MCF 10A (cell line): ENCODE measurements at regions not wholly inside any gene's neighbourhood (a gene's known extent, or its start where the extent isn't known, plus 50 kb on each side); places are given as distances from the start of the nearest gene placed in this dataset.

Source experiments
- BruUV-seq: library from RNA; stranded (reverse); fragments of 400-500 nt; replicated peaks from 2 replicates; lab custom pipeline; 2021; lab: Mats Ljungman, UMichigan
- CTCF ChIA-PET: fragments of 300-600 bp; sonication (Branson Sonifier 250); formaldehyde crosslinking; extraction: SDS; loops from one replicate; lab custom pipeline; 2021; ENCODE audit warnings: antibody characterized with exemption, inconsistent platforms; lab: Yijun Ruan, JAX
- POLR2A ChIA-PET: fragments of 300-600, 350-650 bp; sonication (Branson Sonifier 250); formaldehyde crosslinking; extraction: SDS; loops from one replicate; lab custom pipeline; 2020; ENCODE audit warnings: antibody characterized with exemption, inconsistent platforms; lab: Yijun Ruan, JAX
- DNase-seq: peaks from one replicate; pipeline ENCODE4 v3.0.0-alpha.2; 2018; ENCODE audit not compliant: unreplicated experiment
- H3K27ac Mint-ChIP-seq: one replicate; pipeline ENCODE4 v1.8.0; 2022; ENCODE audit warnings: mild to moderate bottlenecking, low read depth, mixed read lengths; ENCODE audit not compliant: unreplicated experiment
- H3K27me3 Mint-ChIP-seq: one replicate; pipeline ENCODE4 v1.8.0; 2022; ENCODE audit warnings: mixed read lengths; ENCODE audit not compliant: insufficient read depth, unreplicated experiment
- H3K36me3 Mint-ChIP-seq: one replicate; pipeline ENCODE4 v1.8.0; 2022; ENCODE audit warnings: mild to moderate bottlenecking, moderate library complexity, mixed read lengths; ENCODE audit not compliant: insufficient read depth, unreplicated experiment
- H3K4me1 Mint-ChIP-seq: one replicate; pipeline ENCODE4 v1.8.0; 2022; ENCODE audit warnings: mixed read lengths; ENCODE audit not compliant: insufficient read depth, unreplicated experiment
- H3K4me3 Mint-ChIP-seq: one replicate; pipeline ENCODE4 v1.8.0; 2022; ENCODE audit warnings: mild to moderate bottlenecking, moderate library complexity, mixed read lengths; ENCODE audit not compliant: unreplicated experiment
- H3K9me3 Mint-ChIP-seq: one replicate; pipeline ENCODE4 v1.8.0; 2022; ENCODE audit warnings: mixed read lengths; ENCODE audit not compliant: unreplicated experiment
- intact Hi-C: fragments of 100-400 bp; cut with micrococcal nuclease; formaldehyde crosslinking; loops from 2 replicates; pipeline ENCODE4 v1.14.1; 2022
- TF ChIP-seq, protein P1 (sequence below): fragments of 200-600 bp; IDR thresholded peaks from one replicate; pipeline ENCODE4 v1.8.0; 2022; ENCODE audit warnings: antibody characterized with exemption, mild to moderate bottlenecking; ENCODE audit not compliant: unreplicated experiment

DNA sequence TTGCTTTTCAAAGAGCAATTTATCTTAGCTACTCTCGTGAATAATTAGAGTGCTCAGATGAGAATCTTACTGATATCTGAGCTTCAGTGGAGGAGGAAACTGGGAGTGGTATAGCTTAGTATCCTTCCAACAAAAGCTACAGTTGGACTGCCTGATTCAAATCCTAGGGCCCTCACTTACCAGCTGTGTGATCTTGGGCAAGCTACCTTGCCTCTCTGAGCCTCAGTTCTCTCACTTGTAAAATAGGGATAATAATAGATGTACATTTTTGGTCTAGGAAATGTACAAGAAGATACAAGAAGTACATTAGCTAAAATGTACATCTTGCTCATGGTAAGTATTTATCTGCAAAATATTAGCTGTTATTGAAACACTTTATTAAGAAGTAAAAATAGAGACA, 502.0 kb downstream of the HAPSTR1 start:
- Mint-ChIP-seq H3K27ac (no peak overlapping the region), H3K27me3 (no peaks in the 10 kb centered on the region), H3K4me3 (no peak overlapping the region), H3K36me3 (no peaks in the 10 kb centered on the region), H3K4me1 (no peaks in the 10 kb centered on the region), H3K9me3 (peaks cover 46% of the 10 kb centered on the region)
- ChIA-PET CTCF (interaction anchor here (0.5 to 0.6 kb wide), 2 partner anchors 13 to 173 kb away, joined by 3 read pairs; no protein-coding TSS in a partner anchor), POLR2A (no interaction called here)
- no peak for DNase-seq
- intact Hi-C loops: no loop called here
- BruUV-seq: no TSS peak
- TF ChIP-seq, protein P1, sequence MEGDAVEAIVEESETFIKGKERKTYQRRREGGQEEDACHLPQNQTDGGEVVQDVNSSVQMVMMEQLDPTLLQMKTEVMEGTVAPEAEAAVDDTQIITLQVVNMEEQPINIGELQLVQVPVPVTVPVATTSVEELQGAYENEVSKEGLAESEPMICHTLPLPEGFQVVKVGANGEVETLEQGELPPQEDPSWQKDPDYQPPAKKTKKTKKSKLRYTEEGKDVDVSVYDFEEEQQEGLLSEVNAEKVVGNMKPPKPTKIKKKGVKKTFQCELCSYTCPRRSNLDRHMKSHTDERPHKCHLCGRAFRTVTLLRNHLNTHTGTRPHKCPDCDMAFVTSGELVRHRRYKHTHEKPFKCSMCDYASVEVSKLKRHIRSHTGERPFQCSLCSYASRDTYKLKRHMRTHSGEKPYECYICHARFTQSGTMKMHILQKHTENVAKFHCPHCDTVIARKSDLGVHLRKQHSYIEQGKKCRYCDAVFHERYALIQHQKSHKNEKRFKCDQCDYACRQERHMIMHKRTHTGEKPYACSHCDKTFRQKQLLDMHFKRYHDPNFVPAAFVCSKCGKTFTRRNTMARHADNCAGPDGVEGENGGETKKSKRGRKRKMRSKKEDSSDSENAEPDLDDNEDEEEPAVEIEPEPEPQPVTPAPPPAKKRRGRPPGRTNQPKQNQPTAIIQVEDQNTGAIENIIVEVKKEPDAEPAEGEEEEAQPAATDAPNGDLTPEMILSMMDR: no peak

DNA sequence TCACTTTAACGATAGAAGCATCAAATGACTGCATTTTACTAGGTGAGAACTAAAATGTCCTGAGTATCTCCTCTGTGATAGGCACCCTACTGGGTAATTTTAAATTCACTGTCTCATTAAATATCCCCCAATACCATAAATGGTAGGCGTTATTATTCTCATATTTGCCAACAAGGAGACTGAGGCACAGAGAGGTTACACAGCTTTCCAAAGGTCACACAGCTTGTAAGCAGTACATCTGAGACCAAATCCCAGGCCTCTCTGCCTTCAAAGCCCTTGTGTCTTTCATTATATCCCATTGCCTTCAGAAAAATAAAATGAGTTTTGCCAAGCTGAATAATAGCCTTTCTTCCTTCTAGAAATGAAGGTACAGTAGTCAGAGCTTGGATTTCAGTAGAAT, 502.6 kb downstream of the HAPSTR1 start:
- ChIA-PET CTCF (no interaction called here), POLR2A (no interaction called here)
- Mint-ChIP-seq H3K4me3 (no peak overlapping the region), H3K9me3 (peaks cover 46% of the 10 kb centered on the region), H3K27me3 (no peaks in the 10 kb centered on the region), H3K27ac (no peak overlapping the region), H3K4me1 (no peaks in the 10 kb centered on the region), H3K36me3 (no peaks in the 10 kb centered on the region)
- TF ChIP-seq, protein P1: no peak
- BruUV-seq: no TSS peak
- no peak for DNase-seq
- intact Hi-C loops: no loop called here

DNA sequence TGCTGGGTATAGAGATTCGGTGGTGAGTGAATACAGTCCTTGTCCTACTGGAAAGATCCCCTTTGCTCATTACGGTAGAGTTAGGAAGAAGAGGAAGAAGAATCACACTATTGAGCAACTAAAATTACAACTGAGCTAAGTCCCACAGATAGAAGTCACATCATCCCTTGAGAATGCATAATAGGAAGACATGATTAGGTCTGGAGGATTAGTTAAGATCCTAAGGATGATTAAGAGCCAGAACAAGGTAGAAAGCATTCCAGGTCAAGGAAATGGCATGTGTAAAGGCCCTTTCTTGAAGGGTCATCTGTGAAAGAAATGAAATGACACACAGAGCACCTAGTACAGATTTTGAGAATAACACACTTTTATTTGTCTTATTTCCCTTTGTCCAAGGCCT, 503.5 kb downstream of the HAPSTR1 start:
- CTCF ChIA-PET: no interaction called here
- H3K9me3 Mint-ChIP-seq: peaks cover 51% of the 10 kb centered on the region
- no peak for DNase-seq
- H3K4me1 Mint-ChIP-seq: no peaks in the 10 kb centered on the region
- POLR2A ChIA-PET: no interaction called here
- no peaks in the 10 kb centered on the region for H3K36me3 Mint-ChIP-seq
- no TSS peak for BruUV-seq
- no peaks in the 10 kb centered on the region for H3K27me3 Mint-ChIP-seq
- intact Hi-C loops: no loop called here
- TF ChIP-seq, protein P1: no peak
- H3K4me3 Mint-ChIP-seq: no peak overlapping the region
- no peak overlapping the region for H3K27ac Mint-ChIP-seq

DNA sequence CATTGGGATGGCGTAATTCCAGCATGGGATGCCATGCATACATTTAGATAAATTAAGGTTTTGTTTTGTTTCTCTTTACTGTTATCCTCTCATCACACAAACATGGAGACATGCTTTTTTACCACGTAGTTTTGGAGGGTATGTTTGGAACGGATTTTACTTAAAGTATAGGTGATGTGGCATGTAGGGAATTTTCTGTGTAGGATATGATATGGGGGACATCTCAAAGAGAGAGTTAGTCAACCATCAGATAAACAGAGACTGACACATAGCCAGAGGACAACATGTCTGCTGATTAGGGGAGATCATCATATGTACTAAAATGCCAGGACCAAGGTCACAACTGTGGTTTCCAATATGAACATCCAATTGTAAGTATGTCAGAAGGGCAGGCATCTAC, 503.9 kb downstream of the HAPSTR1 start:
- peaks cover 50% of the 10 kb centered on the region for H3K9me3 Mint-ChIP-seq
- CTCF ChIA-PET: no interaction called here
- BruUV-seq: no TSS peak

More for the DNA sequence above, 503.9 kb downstream of the HAPSTR1 start:
- TF ChIP-seq, protein P1: no peak
- H3K27me3 Mint-ChIP-seq: no peaks in the 10 kb centered on the region
- intact Hi-C loops: no loop called here
- H3K27ac Mint-ChIP-seq: no peak overlapping the region
- DNase-seq: no peak
- H3K4me1 Mint-ChIP-seq: no peaks in the 10 kb centered on the region
- no peak overlapping the region for H3K4me3 Mint-ChIP-seq
- POLR2A ChIA-PET: no interaction called here
- H3K36me3 Mint-ChIP-seq: no peaks in the 10 kb centered on the region
